Erythroblast (primary cell): ENCODE measurements at regions not wholly inside any gene's neighbourhood (a gene's known extent, or its start where the extent isn't known, plus 50 kb on each side); places are given as distances from the start of the nearest gene placed in this dataset.

Experiments
- GATA1 ChIP-seq: IDR thresholded peaks from 2 replicates; pipeline ENCODE4 v1.6.1; 2011; ENCODE audit warnings: low read depth, mild to moderate bottlenecking, control low read depth, low read length, moderate library complexity
- POLR2A ChIP-seq: IDR thresholded peaks from 2 replicates; pipeline ENCODE4 v1.6.1; 2011; ENCODE audit warnings: mild to moderate bottlenecking, low read length

- TF ChIP-seq POLR2A (no peak), GATA1 (no peak)
Measured at GRCh38 chr21:24259241-24259640, 1348.0 kb downstream of the MRPL39 start.
